ENCODE measurements at regions not wholly inside any gene's neighbourhood (a gene's known extent, or its start where the extent isn't known, plus 50 kb on each side); places are given as distances from the start of the nearest gene placed in this dataset.

DNA sequence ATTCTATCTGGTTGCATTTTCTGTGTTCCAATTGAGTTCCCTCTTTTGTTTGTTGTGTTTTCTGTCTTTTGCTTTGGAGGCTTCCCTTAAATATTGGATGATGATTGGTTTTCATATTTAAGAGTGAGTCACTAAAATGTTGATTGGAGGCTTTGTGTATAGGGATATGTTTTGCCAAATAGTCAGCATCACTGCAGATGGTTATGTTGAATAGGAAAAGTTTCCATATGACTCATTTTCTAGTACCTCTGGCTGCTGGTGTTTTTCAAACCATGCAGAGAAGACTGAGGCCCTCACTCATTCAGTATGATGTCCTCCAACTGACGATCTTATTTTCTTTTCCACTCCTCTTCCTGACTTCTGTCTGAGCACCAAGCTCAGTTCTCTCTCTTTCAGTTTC lies 1290.0 kb downstream of the EFNA5 start:
- H3K4me3 ChIP-seq (ENCODE audit: low read depth, low read length), result no peak overlapping the region
- DNase-seq (ENCODE audit: low read depth), result peak; percentile 75
- TF ChIP-seq, protein P1, sequence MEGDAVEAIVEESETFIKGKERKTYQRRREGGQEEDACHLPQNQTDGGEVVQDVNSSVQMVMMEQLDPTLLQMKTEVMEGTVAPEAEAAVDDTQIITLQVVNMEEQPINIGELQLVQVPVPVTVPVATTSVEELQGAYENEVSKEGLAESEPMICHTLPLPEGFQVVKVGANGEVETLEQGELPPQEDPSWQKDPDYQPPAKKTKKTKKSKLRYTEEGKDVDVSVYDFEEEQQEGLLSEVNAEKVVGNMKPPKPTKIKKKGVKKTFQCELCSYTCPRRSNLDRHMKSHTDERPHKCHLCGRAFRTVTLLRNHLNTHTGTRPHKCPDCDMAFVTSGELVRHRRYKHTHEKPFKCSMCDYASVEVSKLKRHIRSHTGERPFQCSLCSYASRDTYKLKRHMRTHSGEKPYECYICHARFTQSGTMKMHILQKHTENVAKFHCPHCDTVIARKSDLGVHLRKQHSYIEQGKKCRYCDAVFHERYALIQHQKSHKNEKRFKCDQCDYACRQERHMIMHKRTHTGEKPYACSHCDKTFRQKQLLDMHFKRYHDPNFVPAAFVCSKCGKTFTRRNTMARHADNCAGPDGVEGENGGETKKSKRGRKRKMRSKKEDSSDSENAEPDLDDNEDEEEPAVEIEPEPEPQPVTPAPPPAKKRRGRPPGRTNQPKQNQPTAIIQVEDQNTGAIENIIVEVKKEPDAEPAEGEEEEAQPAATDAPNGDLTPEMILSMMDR (conservative IDR thresholded peaks at IDR 0.05; ENCODE audit: low read depth, low read length), result no peak

DNA sequence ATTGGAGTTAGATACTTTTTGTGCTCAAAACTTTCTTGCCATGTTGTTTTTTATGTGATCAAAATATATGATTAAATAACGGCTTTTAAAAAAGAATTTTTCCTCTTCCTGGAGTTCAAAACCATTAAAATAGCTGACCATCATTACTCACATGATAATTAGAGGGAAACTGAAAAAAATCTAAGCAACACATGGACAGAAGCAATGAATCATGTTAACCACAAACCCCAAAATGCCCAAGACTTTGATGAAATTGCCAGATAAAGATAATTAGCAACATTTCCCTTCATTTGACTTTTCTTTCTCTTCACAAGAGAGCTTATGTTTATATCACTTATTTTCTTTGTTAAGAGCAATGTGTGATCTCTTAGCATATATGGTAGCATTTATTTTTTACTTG lies 1294.2 kb downstream of the EFNA5 start:
- no peak overlapping the region for H3K4me3 ChIP-seq (ENCODE audit: low read depth, low read length)
- TF ChIP-seq, protein P1 (conservative IDR thresholded peaks at IDR 0.05; ENCODE audit: low read depth, low read length), result no peak
- peak; percentile 41 for DNase-seq (ENCODE audit: low read depth)

DNA sequence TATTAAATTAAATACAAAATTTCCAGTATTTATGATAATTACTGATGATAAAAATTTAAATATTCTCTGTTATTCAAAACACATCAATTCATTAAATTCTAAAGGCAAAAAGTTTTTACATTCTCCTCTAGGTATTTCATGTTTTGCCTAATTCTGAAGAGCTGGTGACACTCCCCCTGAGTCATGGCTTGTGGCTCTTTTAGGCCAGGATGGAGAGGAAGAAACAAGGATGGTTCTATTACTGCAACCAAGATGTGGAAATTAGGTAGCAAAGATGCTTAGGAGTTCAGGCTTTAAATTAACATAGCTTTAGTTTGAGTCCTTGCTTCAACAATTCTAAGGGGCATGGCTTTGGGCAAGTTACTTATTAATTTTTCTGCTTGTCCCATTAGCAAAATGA lies 1295.8 kb downstream of the EFNA5 start:
- TF ChIP-seq, protein P1 (conservative IDR thresholded peaks at IDR 0.05; ENCODE audit: low read depth, low read length), result no peak
- no peak overlapping the region for H3K4me3 ChIP-seq (ENCODE audit: low read depth, low read length)
- DNase-seq (ENCODE audit: low read depth), result no peak

DNA sequence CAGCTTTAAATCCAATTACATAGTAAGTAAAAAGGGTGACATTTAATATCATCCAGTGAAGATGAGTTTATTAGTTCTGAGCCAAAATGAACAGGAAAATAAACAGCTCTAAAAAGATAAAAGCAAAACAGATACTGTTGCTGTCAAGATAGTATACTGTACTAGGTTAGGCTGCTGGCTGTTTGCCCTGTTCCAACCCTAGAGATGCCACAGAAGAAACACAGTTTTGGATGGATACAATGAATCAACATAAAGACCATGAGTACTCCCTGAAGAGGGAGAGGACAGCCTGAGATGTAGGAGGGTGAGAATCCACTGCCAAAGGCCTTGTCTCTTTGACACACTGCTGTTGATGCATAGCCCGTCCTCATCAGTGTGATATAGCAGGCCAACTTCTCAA lies 1302.7 kb downstream of the EFNA5 start:
- TF ChIP-seq, protein P1 (conservative IDR thresholded peaks at IDR 0.05; ENCODE audit: low read depth, low read length), result no peak
- no peak for DNase-seq (ENCODE audit: low read depth)

DNA sequence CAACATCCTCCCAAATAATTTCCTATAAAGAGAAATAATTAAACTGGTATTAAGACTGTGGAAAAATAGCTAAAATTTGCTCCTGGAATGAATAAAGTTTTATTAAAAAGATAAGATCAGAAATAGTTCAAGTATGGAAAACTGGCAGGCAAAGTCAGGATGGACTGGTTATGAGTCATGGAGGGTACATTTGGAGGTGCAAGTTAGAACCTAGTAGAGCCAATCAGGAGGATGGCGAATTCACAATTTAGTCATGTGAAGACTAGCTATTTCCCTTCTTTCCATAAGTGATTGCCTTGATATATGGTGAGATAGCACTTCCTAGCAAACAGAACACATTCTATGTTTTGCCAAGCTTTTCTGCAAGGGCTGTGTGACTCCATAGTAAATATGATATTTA lies 1303.5 kb downstream of the EFNA5 start:
- H3K4me3 ChIP-seq (ENCODE audit: low read depth, low read length), result no peak overlapping the region
- DNase-seq (ENCODE audit: low read depth), result no peak
- TF ChIP-seq, protein P1 (conservative IDR thresholded peaks at IDR 0.05; ENCODE audit: low read depth, low read length), result no peak

More for the DNA sequence above, 1302.7 kb downstream of the EFNA5 start:
- no peak overlapping the region for H3K4me3 ChIP-seq (ENCODE audit: low read depth, low read length)

DNA sequence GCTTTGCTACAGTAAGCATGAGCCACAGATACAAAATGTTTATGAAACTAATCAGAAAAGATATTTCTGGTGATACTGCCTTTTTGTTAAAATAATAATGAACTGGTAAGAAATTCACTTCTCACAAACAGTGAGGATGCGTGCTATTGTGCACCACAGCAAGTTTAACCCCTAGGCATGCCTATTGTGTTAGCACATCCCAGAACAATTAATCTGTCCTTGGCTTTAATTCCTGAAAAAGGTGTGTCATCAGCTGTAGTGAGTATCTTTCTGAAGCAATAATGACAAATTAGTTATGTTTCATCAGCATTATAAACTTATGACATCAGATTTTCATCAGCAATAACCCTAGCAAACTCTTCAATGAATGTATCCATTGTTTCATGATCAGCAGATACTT lies 1307.2 kb downstream of the EFNA5 start:
- no peak for DNase-seq (ENCODE audit: low read depth)
- TF ChIP-seq, protein P1 (conservative IDR thresholded peaks at IDR 0.05; ENCODE audit: low read depth, low read length), result no peak
- H3K4me3 ChIP-seq (ENCODE audit: low read depth, low read length), result no peak overlapping the region

DNA sequence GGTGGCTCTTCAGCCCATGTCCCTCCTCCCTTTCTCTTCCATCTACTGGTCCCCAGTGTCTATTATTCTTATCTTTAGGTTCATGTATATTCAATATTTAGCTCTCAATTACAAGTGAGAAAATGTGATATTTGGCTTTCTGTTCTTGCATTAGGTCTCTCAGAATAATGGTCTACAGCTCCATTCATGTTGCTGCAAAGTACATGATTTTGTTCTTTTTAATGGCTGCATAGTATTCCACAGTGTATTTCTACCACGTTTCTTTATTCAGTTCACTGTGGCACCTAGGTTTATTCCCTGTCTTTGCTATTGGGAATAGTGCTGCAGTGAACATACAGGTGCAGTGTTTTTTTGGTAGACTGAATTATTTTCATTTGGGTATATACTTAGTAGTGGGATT lies 1308.8 kb downstream of the EFNA5 start:
- no peak overlapping the region for H3K4me3 ChIP-seq (ENCODE audit: low read depth, low read length)
- DNase-seq (ENCODE audit: low read depth), result no peak
- TF ChIP-seq, protein P1 (conservative IDR thresholded peaks at IDR 0.05; ENCODE audit: low read depth, low read length), result no peak

All from choroid plexus epithelial cell (primary cell).